A673 (cell line): ENCODE measurements at regions not wholly inside any gene's neighbourhood (a gene's known extent, or its start where the extent isn't known, plus 50 kb on each side); places are given as distances from the start of the nearest gene placed in this dataset.

Source experiments
- BruUV-seq: library from RNA; stranded (reverse); fragments of 400-500 nt; replicated peaks from 2 replicates; lab custom pipeline; 2021; lab: Mats Ljungman, UMichigan
- CTCF ChIA-PET: fragments of 300-600 bp; sonication (Branson Sonifier 250); formaldehyde crosslinking; loops from one replicate; lab custom pipeline; 2022; ENCODE audit warnings: antibody characterized with exemption; lab: Charles Lee
- POLR2A ChIA-PET: fragments of 300-600 bp; sonication (Branson Sonifier 250); formaldehyde crosslinking; loops from one replicate; lab custom pipeline; 2022; ENCODE audit warnings: antibody characterized with exemption; ENCODE audit not compliant: low non-redundant PET; lab: Charles Lee
- DNase-seq: peaks from one replicate; pipeline ENCODE4 v3.0.0-alpha.2; 2015; ENCODE audit warnings: low spot score
- H3K27ac ChIP-seq: fragments of 200-600 bp; sonication (generic); 2 replicates; pipeline ENCODE4 v1.5.1; 2016; ENCODE audit warnings: mixed run types, low read depth, mild to moderate bottlenecking, mixed read lengths, antibody characterized with exemption, low read length; ENCODE audit not compliant: poor library complexity, severe bottlenecking
- H3K27me3 ChIP-seq: fragments of 200-600 bp; sonication (generic); replicated peaks from 2 replicates; pipeline ENCODE4 v1.6.1; 2017; ENCODE audit warnings: mixed run types, low read depth, mild to moderate bottlenecking, mixed read lengths, antibody characterized with exemption, low read length; ENCODE audit not compliant: insufficient read depth, poor library complexity
- H3K36me3 ChIP-seq: fragments of 200-600 bp; sonication (generic); 2 replicates; pipeline ENCODE4 v1.6.1; 2016; ENCODE audit warnings: mixed run types, mild to moderate bottlenecking, mixed read lengths, antibody characterized with exemption, low read length; ENCODE audit not compliant: insufficient read depth, poor library complexity, severe bottlenecking
- H3K4me1 ChIP-seq: fragments of 200-600 bp; sonication (generic); 2 replicates; pipeline ENCODE4 v1.6.1; 2017; ENCODE audit warnings: mixed run types, mild to moderate bottlenecking, mixed read lengths, antibody characterized with exemption, low read length; ENCODE audit not compliant: insufficient read depth, poor library complexity, severe bottlenecking
- H3K4me3 ChIP-seq: fragments of 200-600 bp; sonication (generic); 2 replicates; pipeline ENCODE4 v1.5.1; 2016; ENCODE audit warnings: low read depth, mixed run types, mild to moderate bottlenecking, mixed read lengths, low read length; ENCODE audit not compliant: poor library complexity, severe bottlenecking
- H3K9me3 ChIP-seq: fragments of 200-600 bp; sonication (generic); 2 replicates; pipeline ENCODE4 v1.6.1; 2016; ENCODE audit warnings: mixed run types, low read depth, mild to moderate bottlenecking, mixed read lengths, antibody characterized with exemption, low read length; ENCODE audit not compliant: poor library complexity, severe bottlenecking
- CTCF ChIP-seq: fragments of 300-800, 200-600 bp; sonication (generic); conservative IDR thresholded peaks from 2 replicates; pipeline ENCODE4 v1.5.1; 2017; ENCODE audit warnings: low read depth, mild to moderate bottlenecking, antibody characterized with exemption, low read length, moderate library complexity, mixed read lengths
- EZH2 ChIP-seq: fragments of 200-600 bp; sonication (generic); IDR thresholded peaks from 2 replicates; pipeline ENCODE4 v1.6.1; 2017; ENCODE audit warnings: borderline replicate concordance, low read depth, mild to moderate bottlenecking, mixed read lengths, antibody characterized with exemption, low read length; ENCODE audit not compliant: poor library complexity, severe bottlenecking
- intact Hi-C: fragments of 100-400 bp; cut with micrococcal nuclease; formaldehyde crosslinking; loops from one replicate; pipeline ENCODE4 v1.10.0; 2022; ENCODE audit not compliant: unreplicated experiment

- POLR2A ChIA-PET = no interaction called here
- intact Hi-C loops = no loop called here
- Histone ChIP-seq H3K36me3 (no peaks in the 10 kb centered on the region), H3K9me3 (no peaks in the 10 kb centered on the region), H3K27ac (peak overlapping the region; percentile 19), H3K27me3 (no peaks in the 10 kb centered on the region), H3K4me3 (no peak overlapping the region), H3K4me1 (peaks cover 11% of the 10 kb centered on the region)
- CTCF ChIA-PET = no interaction called here
- TF ChIP-seq EZH2 (no peak), CTCF (no peak)
- BruUV-seq = no TSS peak
- peak; percentile 87 for DNase-seq
Measured at GRCh38 chr7:135855846-135856245, 107.2 kb upstream of the FAM180A start.

GRCh38 chr7:135853499-135853898 lies 104.9 kb upstream of the FAM180A start:
- TF ChIP-seq EZH2 (no peak), CTCF (no peak)
- intact Hi-C loops = no loop called here
- H3K9me3 ChIP-seq = no peaks in the 10 kb centered on the region
- no peaks in the 10 kb centered on the region for H3K36me3 ChIP-seq
- no peak overlapping the region for H3K27ac ChIP-seq
- no peak for DNase-seq
- H3K4me3 ChIP-seq = no peak overlapping the region
- H3K4me1 ChIP-seq = peaks cover 11% of the 10 kb centered on the region
- ChIA-PET CTCF (no interaction called here), POLR2A (no interaction called here)
- H3K27me3 ChIP-seq = no peaks in the 10 kb centered on the region
- BruUV-seq = no TSS peak

GRCh38 chr7:135853008-135853407 lies 104.4 kb upstream of the FAM180A start:
- no peak for DNase-seq
- H3K27ac ChIP-seq = no peak overlapping the region
- no peaks in the 10 kb centered on the region for H3K9me3 ChIP-seq
- no TSS peak for BruUV-seq
- H3K36me3 ChIP-seq = no peaks in the 10 kb centered on the region
- ChIA-PET POLR2A (no interaction called here), CTCF (no interaction called here)
- H3K27me3 ChIP-seq = no peaks in the 10 kb centered on the region
- intact Hi-C loops = no loop called here
- no peak for TF ChIP-seq EZH2
- no peak for TF ChIP-seq CTCF
- peaks cover 11% of the 10 kb centered on the region for H3K4me1 ChIP-seq
- H3K4me3 ChIP-seq = no peak overlapping the region
